SK-N-SH (cell line): ENCODE measurements at regions not wholly inside any gene's neighbourhood (a gene's known extent, or its start where the extent isn't known, plus 50 kb on each side); places are given as distances from the start of the nearest gene placed in this dataset.

Experiments used
- CTCF ChIA-PET: fragments of 300-600, 350-600 bp; formaldehyde crosslinking; extraction: SDS; loops from one replicate; lab custom pipeline; 2021; lab: Yijun Ruan, JAX
- POLR2A ChIA-PET: fragments of 350-600 bp; sonication (Branson Sonifier 250); formaldehyde crosslinking; extraction: SDS; loops from one replicate; lab custom pipeline; 2020; ENCODE audit warnings: antibody characterized with exemption, inconsistent platforms; lab: Yijun Ruan, JAX
- DNase-seq: peaks from one replicate; pipeline ENCODE4 v3.0.0; 2012
- H2AFZ ChIP-seq: fragments of 200-600 bp; sonication (generic); 2 replicates; pipeline ENCODE4 v1.8.1; 2016; ENCODE audit warnings: antibody characterized with exemption, mild to moderate bottlenecking, low read depth
- H3F3A ChIP-seq: fragments of 200-600 bp; sonication (generic); replicated peaks from 2 replicates; pipeline ENCODE3; 2016; ENCODE audit warnings: antibody characterized with exemption, mild to moderate bottlenecking; ENCODE audit not compliant: insufficient read depth
- H3K27ac ChIP-seq, 2 experiments: fragments of 200-500 bp in 1 of 2; fragments of 200-600 bp in 1 of 2; sonication (Bioruptor generic) in 1 of 2; sonication (generic), shearing (Covaris generic) in 1 of 2; 2 replicates each; pipeline versions ENCODE4 v1.5.1 to v1.6.1; 2014 to 2016; ENCODE audit warnings: low read depth in 2 of 2, inconsistent platforms in 1 of 2, low read length in 1 of 2, mild to moderate bottlenecking in 1 of 2, mixed read lengths in 1 of 2
- H3K27me3 ChIP-seq: fragments of 200-600 bp; sonication (generic), shearing (Covaris generic); 2 replicates; pipeline ENCODE4 v1.6.1; 2016; ENCODE audit warnings: mixed run types; ENCODE audit not compliant: insufficient read depth
- H3K36me3 ChIP-seq, 2 experiments: fragments of 200-500 bp in 1 of 2; fragments of 200-600 bp in 1 of 2; sonication (Bioruptor generic) in 1 of 2; sonication (generic) in 1 of 2; replicated peaks in 1 of 2; 2 replicates each; pipeline versions ENCODE3 to v1.5.1; 2014 to 2016; ENCODE audit warnings: low read length in 1 of 2, mild to moderate bottlenecking in 1 of 2; ENCODE audit not compliant: insufficient read depth in 2 of 2, control insufficient read depth in 1 of 2
- H3K4me1 ChIP-seq, 2 experiments: fragments of 200-500 bp in 1 of 2; fragments of 200-600 bp in 1 of 2; sonication (Bioruptor generic) in 1 of 2; sonication (generic), shearing (Covaris generic) in 1 of 2; 2 replicates each; pipeline versions ENCODE4 v1.5.1 to v1.6.1; 2014 to 2016; ENCODE audit warnings: low read depth in 1 of 2, low read length in 1 of 2, mixed run types in 1 of 2; ENCODE audit not compliant: insufficient read depth in 2 of 2, control insufficient read depth in 1 of 2
- H3K4me2 ChIP-seq: fragments of 200-600 bp; sonication (generic), shearing (Covaris generic); 2 replicates; pipeline ENCODE4 v1.6.1; 2017; ENCODE audit warnings: mixed run types
- H3K4me3 ChIP-seq, 2 experiments: fragments of 200-500 bp in 1 of 2; fragments of 200-600 bp in 1 of 2; sonication (Bioruptor generic) in 1 of 2; sonication (generic), shearing (Covaris generic) in 1 of 2; 2 replicates each; pipeline versions ENCODE4 v1.5.1 to v1.8.1; 2014 to 2016; ENCODE audit warnings: low read depth in 2 of 2, inconsistent platforms in 1 of 2, low read length in 1 of 2, mild to moderate bottlenecking in 1 of 2, mixed read lengths in 1 of 2, moderate library complexity in 1 of 2
- H3K79me2 ChIP-seq: fragments of 200-600 bp; sonication (generic); 2 replicates; pipeline ENCODE4 v1.8.1; 2017; ENCODE audit warnings: mild to moderate bottlenecking; ENCODE audit not compliant: insufficient read depth
- H3K9ac ChIP-seq: fragments of 200-600 bp; sonication (generic); 2 replicates; pipeline ENCODE4 v1.6.1; 2017; ENCODE audit warnings: mixed run types
- H3K9me2 ChIP-seq: fragments of 200-600 bp; sonication (generic); 2 replicates; pipeline ENCODE4 v1.6.1; 2017; ENCODE audit warnings: mixed run types
- H3K9me3 ChIP-seq: fragments of 200-600 bp; sonication (generic); 2 replicates; pipeline ENCODE4 v1.6.1; 2017; ENCODE audit warnings: mixed run types, mild to moderate bottlenecking, moderate library complexity
- H4K20me1 ChIP-seq: fragments of 200-600 bp; sonication (generic); 2 replicates; pipeline ENCODE4 v1.6.1; 2017; ENCODE audit warnings: mild to moderate bottlenecking, mixed run types; ENCODE audit not compliant: insufficient read depth
- ELF1 ChIP-seq: IDR thresholded peaks from 2 replicates; pipeline ENCODE4 v1.4.0; 2012
- EZH2phosphoT487 ChIP-seq: fragments of 200-600 bp; sonication (generic); IDR thresholded peaks from 2 replicates; pipeline ENCODE4 v1.6.1; 2017; ENCODE audit warnings: low read depth, mixed run types, mild to moderate bottlenecking, antibody characterized with exemption, moderate library complexity, borderline replicate concordance
- GABPA ChIP-seq: IDR thresholded peaks from 2 replicates; pipeline ENCODE4 v1.4.0; 2012; ENCODE audit warnings: low read depth, mild to moderate bottlenecking
- GATA2 ChIP-seq: sonication (generic); formaldehyde crosslinking; IDR thresholded peaks from 2 replicates; pipeline ENCODE4 v1.5.0; 2020; ENCODE audit warnings: mild to moderate bottlenecking, missing genetic modification reagents
- JUND ChIP-seq: IDR thresholded peaks from 2 replicates; pipeline ENCODE4 v1.4.0; 2012
- MXI1 ChIP-seq: IDR thresholded peaks from 2 replicates; pipeline ENCODE4 v1.6.1; 2012; ENCODE audit warnings: mild to moderate bottlenecking, low read depth, low read length, improper control_type of control experiment
- NFIC ChIP-seq: IDR thresholded peaks from 2 replicates; pipeline ENCODE4 v1.4.0; 2012; ENCODE audit warnings: borderline replicate concordance
- NRF1 ChIP-seq: IDR thresholded peaks from 2 replicates; pipeline ENCODE4 v1.6.1; 2012; ENCODE audit warnings: low read depth, mild to moderate bottlenecking, low read length
- POLR2AphosphoS5 ChIP-seq: IDR thresholded peaks from 2 replicates; pipeline ENCODE4 v1.6.1; 2012; ENCODE audit warnings: low read depth, low read length
- RXRA ChIP-seq: IDR thresholded peaks from 2 replicates; pipeline ENCODE4 v1.4.0; 2012; ENCODE audit warnings: low read depth, mild to moderate bottlenecking, borderline replicate concordance
- TCF12 ChIP-seq: IDR thresholded peaks from 2 replicates; pipeline ENCODE4 v1.4.0; 2012
- WGBS: methylation state at CpG from one replicate; pipeline ENCODE4 v1.1.6; 2017; ENCODE audit warnings: low lambda C conversion rate; 5-methylcytosine and 5-hydroxymethylcytosine counted together
- TF ChIP-seq, protein P1 (sequence below): fragments of 150-350 bp; IDR thresholded peaks from 2 replicates; pipeline ENCODE4 v1.6.1; 2016; ENCODE audit warnings: mild to moderate bottlenecking, low read depth, low read length
- TF ChIP-seq, protein P2 (sequence below): IDR thresholded peaks from 2 replicates; pipeline ENCODE4 v1.6.1; 2012; ENCODE audit warnings: mild to moderate bottlenecking, low read depth, low read length, moderate library complexity
- TF ChIP-seq, protein P3 (sequence below): fragments of 150-350 bp; IDR thresholded peaks from 2 replicates; pipeline ENCODE4 v1.6.1; 2017; ENCODE audit warnings: antibody characterized with exemption, low read length, low read depth, borderline replicate concordance

- TF ChIP-seq, protein P1, sequence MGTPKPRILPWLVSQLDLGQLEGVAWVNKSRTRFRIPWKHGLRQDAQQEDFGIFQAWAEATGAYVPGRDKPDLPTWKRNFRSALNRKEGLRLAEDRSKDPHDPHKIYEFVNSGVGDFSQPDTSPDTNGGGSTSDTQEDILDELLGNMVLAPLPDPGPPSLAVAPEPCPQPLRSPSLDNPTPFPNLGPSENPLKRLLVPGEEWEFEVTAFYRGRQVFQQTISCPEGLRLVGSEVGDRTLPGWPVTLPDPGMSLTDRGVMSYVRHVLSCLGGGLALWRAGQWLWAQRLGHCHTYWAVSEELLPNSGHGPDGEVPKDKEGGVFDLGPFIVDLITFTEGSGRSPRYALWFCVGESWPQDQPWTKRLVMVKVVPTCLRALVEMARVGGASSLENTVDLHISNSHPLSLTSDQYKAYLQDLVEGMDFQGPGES = no peak
- TF ChIP-seq EZH2phosphoT487 = no peak
- TF ChIP-seq, all 33 proteins: peak for 0
Observed at GRCh38 chr10:2083591-2083990, 346.3 kb upstream of the ADARB2 start (continued).

DNA sequence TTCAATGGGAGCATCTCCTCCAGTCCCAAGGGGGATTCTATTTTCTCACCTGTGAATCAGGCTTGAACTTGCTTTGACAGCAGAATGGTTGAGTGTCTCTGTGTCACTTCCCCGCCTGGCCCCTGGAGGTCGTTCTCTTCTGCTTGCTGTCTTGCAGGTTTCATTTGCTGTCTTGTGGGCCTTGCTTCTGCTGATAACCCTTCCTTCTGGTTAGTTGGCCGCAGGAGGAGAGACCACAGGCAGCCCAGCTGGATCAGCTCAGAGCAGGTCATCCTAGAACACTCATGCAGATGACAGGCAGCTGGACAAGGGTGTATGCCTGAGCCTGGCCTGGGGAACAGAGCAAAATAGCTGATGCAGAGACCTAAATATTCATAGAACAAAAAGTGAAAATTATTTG is 344.2 kb upstream of the ADARB2 start:
- H3K4me3 ChIP-seq = no peak overlapping the region
- H3K4me2 ChIP-seq = no peak overlapping the region
- H3K9ac ChIP-seq = no peak overlapping the region
- H3K9me3 ChIP-seq = peaks cover 4% of the 10 kb centered on the region; the same call in 1 of the 2 replicates
- H3K27me3 ChIP-seq = no peaks in the 10 kb centered on the region
- no peak overlapping the region for H3K27ac ChIP-seq
- H2AFZ ChIP-seq = no peak overlapping the region
- no peak for DNase-seq
- POLR2A ChIA-PET = no interaction called here
- no peaks in the 10 kb centered on the region for H3K4me1 ChIP-seq
- no peaks in the 10 kb centered on the region for H3K36me3 ChIP-seq
- TF ChIP-seq, protein P1 = no peak
- no peak for TF ChIP-seq RXRA
- no peak for TF ChIP-seq GATA2
- no peak for TF ChIP-seq JUND
- TF ChIP-seq ELF1 = no peak
- no peak for TF ChIP-seq MXI1
- TF ChIP-seq GABPA = no peak
- TF ChIP-seq NRF1 = no peak
- TF ChIP-seq, protein P2, sequence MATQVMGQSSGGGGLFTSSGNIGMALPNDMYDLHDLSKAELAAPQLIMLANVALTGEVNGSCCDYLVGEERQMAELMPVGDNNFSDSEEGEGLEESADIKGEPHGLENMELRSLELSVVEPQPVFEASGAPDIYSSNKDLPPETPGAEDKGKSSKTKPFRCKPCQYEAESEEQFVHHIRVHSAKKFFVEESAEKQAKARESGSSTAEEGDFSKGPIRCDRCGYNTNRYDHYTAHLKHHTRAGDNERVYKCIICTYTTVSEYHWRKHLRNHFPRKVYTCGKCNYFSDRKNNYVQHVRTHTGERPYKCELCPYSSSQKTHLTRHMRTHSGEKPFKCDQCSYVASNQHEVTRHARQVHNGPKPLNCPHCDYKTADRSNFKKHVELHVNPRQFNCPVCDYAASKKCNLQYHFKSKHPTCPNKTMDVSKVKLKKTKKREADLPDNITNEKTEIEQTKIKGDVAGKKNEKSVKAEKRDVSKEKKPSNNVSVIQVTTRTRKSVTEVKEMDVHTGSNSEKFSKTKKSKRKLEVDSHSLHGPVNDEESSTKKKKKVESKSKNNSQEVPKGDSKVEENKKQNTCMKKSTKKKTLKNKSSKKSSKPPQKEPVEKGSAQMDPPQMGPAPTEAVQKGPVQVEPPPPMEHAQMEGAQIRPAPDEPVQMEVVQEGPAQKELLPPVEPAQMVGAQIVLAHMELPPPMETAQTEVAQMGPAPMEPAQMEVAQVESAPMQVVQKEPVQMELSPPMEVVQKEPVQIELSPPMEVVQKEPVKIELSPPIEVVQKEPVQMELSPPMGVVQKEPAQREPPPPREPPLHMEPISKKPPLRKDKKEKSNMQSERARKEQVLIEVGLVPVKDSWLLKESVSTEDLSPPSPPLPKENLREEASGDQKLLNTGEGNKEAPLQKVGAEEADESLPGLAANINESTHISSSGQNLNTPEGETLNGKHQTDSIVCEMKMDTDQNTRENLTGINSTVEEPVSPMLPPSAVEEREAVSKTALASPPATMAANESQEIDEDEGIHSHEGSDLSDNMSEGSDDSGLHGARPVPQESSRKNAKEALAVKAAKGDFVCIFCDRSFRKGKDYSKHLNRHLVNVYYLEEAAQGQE = no peak
- TF ChIP-seq NFIC = no peak
- TF ChIP-seq, protein P3, sequence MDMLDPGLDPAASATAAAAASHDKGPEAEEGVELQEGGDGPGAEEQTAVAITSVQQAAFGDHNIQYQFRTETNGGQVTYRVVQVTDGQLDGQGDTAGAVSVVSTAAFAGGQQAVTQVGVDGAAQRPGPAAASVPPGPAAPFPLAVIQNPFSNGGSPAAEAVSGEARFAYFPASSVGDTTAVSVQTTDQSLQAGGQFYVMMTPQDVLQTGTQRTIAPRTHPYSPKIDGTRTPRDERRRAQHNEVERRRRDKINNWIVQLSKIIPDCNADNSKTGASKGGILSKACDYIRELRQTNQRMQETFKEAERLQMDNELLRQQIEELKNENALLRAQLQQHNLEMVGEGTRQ = no peak
- no peak for TF ChIP-seq TCF12
- no peak for TF ChIP-seq POLR2AphosphoS5
- H4K20me1 ChIP-seq = no peaks in the 10 kb centered on the region
- no peaks in the 10 kb centered on the region for H3F3A ChIP-seq
- no peaks in the 10 kb centered on the region for H3K79me2 ChIP-seq
- H3K9me2 ChIP-seq = no peaks in the 10 kb centered on the region
- CTCF ChIA-PET = no interaction called here
- 20% methylated on average over 3 of the region's 3 CpGs for WGBS
